Astrocyte (in vitro differentiated cells and primary cell): ENCODE measurements at regions not wholly inside any gene's neighbourhood (a gene's known extent, or its start where the extent isn't known, plus 50 kb on each side); places are given as distances from the start of the nearest gene placed in this dataset.

Experiments
- DNase-seq: peaks from one replicate; pipeline ENCODE4 v3.0.0-alpha.2; 2010; ENCODE audit warnings: low read depth
- FAIRE-seq: peaks from 2 replicates; lab custom pipeline; 2011; peaks lifted over from hg19 to GRCh38; lab: Jason Lieb, UNC
- H2AFZ ChIP-seq: 2 replicates; pipeline ENCODE4 v1.6.0; 2012; ENCODE audit warnings: low read depth, low read length, inconsistent platforms
- H3K27ac ChIP-seq: 2 replicates; pipeline ENCODE4 v1.5.1; 2011; ENCODE audit warnings: low read depth, low read length, inconsistent platforms
- H3K27me3 ChIP-seq: 2 replicates; pipeline ENCODE4 v1.6.0; 2011; ENCODE audit warnings: low read length, inconsistent platforms; ENCODE audit not compliant: insufficient read depth
- H3K36me3 ChIP-seq: 2 replicates; pipeline ENCODE4 v1.5.1; 2011; ENCODE audit warnings: low read length, inconsistent platforms; ENCODE audit not compliant: insufficient read depth
- H3K4me1 ChIP-seq: 2 replicates; pipeline ENCODE4 v1.5.1; 2011; ENCODE audit warnings: low read length, inconsistent platforms; ENCODE audit not compliant: insufficient read depth
- H3K4me2 ChIP-seq: 2 replicates; pipeline ENCODE4 v1.6.0; 2012; ENCODE audit warnings: low read length, inconsistent platforms
- H3K4me3 ChIP-seq: 2 replicates; pipeline ENCODE4 v1.5.1; 2011; ENCODE audit warnings: low read depth, mild to moderate bottlenecking, low read length, inconsistent platforms; ENCODE audit not compliant: insufficient read depth
- H3K79me2 ChIP-seq: 2 replicates; pipeline ENCODE4 v1.6.0; 2012; ENCODE audit warnings: mild to moderate bottlenecking, low read length, inconsistent platforms; ENCODE audit not compliant: insufficient read depth
- H3K9ac ChIP-seq: 2 replicates; pipeline ENCODE4 v1.6.0; 2012; ENCODE audit warnings: mild to moderate bottlenecking, low read length, inconsistent platforms
- H3K9me3 ChIP-seq: 2 replicates; pipeline ENCODE4 v1.5.1; 2012; ENCODE audit warnings: low read depth, mild to moderate bottlenecking, low read length, inconsistent platforms; ENCODE audit not compliant: insufficient read depth
- H4K20me1 ChIP-seq: 2 replicates; pipeline ENCODE4 v1.6.0; 2012; ENCODE audit warnings: low read length, inconsistent platforms; ENCODE audit not compliant: insufficient read depth
- H3K27ac Mint-ChIP-seq: one replicate; pipeline ENCODE4 v1.8.0; 2021; ENCODE audit warnings: mild to moderate bottlenecking, mixed read lengths; ENCODE audit not compliant: unreplicated experiment
- H3K27me3 Mint-ChIP-seq: one replicate; pipeline ENCODE4 v1.8.0; 2021; ENCODE audit warnings: low read depth, mixed read lengths; ENCODE audit not compliant: unreplicated experiment
- H3K36me3 Mint-ChIP-seq: one replicate; pipeline ENCODE4 v1.8.0; 2021; ENCODE audit warnings: low read depth, mixed read lengths; ENCODE audit not compliant: unreplicated experiment
- H3K4me1 Mint-ChIP-seq: one replicate; pipeline ENCODE4 v1.8.0; 2021; ENCODE audit warnings: low read depth, mixed read lengths; ENCODE audit not compliant: unreplicated experiment
- H3K4me3 Mint-ChIP-seq: one replicate; pipeline ENCODE4 v1.8.0; 2021; ENCODE audit warnings: mild to moderate bottlenecking, moderate library complexity, mixed read lengths; ENCODE audit not compliant: unreplicated experiment
- H3K9me3 Mint-ChIP-seq: one replicate; pipeline ENCODE4 v1.8.0; 2021; ENCODE audit warnings: mild to moderate bottlenecking, mixed read lengths; ENCODE audit not compliant: unreplicated experiment
- EZH2 ChIP-seq: IDR thresholded peaks from 2 replicates; pipeline ENCODE4 v1.6.1; 2012; ENCODE audit warnings: mild to moderate bottlenecking, low read length, inconsistent platforms; ENCODE audit not compliant: insufficient read depth
- TF ChIP-seq, protein P1 (sequence below): IDR thresholded peaks from 2 replicates; pipeline ENCODE4 v1.5.1; 2011; ENCODE audit warnings: low read depth, mild to moderate bottlenecking, inconsistent platforms, low read length, moderate library complexity; ENCODE audit not compliant: insufficient read depth

DNA sequence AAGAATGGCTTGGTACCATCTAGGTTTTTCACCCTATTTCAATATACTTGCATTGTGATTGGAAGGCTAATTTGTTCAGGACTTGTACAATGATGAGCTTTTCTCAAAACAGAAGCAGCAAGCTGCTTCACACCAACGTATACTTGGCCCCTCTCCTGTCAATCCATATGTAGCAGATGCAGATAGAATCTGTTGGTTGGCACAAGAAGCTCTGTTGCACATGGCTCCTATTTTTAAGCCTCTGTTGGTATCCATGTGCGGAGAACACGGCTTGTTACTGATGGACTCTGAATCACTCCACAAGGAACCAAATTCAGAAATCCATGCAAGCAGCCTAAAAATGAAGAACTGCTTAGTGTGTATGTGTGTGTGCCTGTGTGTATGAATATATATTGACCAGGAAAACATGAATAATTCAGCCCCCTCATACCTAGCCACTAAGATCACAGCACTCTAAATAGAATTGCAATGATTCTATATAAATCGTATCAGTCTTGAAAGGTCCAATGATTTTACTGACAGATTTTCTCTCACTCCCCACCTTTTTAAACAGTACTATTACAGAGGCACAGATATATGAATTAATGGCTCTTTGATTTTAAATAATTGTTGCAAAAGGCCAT lies 258.4 kb upstream of the DPYD start:
- Histone ChIP-seq H3K27ac (no peak overlapping the region), H3K9ac (no peak overlapping the region), H3K4me3 (no peak overlapping the region), H3K4me1 (no peaks in the 10 kb centered on the region), H3K36me3 (no peaks in the 10 kb centered on the region), H4K20me1 (no peaks in the 10 kb centered on the region), H2AFZ (no peak overlapping the region), H3K27me3 (no peaks in the 10 kb centered on the region), H3K9me3 (no peaks in the 10 kb centered on the region), H3K4me2 (no peak overlapping the region), H3K79me2 (no peaks in the 10 kb centered on the region)
- FAIRE-seq (no peak), DNase-seq (no peak)
- no peaks in the 10 kb centered on the region for H3K36me3 Mint-ChIP-seq
- H3K27ac Mint-ChIP-seq = no peak overlapping the region
- no peak overlapping the region for H3K4me3 Mint-ChIP-seq
- H3K4me1 Mint-ChIP-seq = peaks cover 15% of the 10 kb centered on the region
- H3K9me3 Mint-ChIP-seq = no peaks in the 10 kb centered on the region
- H3K27me3 Mint-ChIP-seq = no peaks in the 10 kb centered on the region
- TF ChIP-seq, protein P1, sequence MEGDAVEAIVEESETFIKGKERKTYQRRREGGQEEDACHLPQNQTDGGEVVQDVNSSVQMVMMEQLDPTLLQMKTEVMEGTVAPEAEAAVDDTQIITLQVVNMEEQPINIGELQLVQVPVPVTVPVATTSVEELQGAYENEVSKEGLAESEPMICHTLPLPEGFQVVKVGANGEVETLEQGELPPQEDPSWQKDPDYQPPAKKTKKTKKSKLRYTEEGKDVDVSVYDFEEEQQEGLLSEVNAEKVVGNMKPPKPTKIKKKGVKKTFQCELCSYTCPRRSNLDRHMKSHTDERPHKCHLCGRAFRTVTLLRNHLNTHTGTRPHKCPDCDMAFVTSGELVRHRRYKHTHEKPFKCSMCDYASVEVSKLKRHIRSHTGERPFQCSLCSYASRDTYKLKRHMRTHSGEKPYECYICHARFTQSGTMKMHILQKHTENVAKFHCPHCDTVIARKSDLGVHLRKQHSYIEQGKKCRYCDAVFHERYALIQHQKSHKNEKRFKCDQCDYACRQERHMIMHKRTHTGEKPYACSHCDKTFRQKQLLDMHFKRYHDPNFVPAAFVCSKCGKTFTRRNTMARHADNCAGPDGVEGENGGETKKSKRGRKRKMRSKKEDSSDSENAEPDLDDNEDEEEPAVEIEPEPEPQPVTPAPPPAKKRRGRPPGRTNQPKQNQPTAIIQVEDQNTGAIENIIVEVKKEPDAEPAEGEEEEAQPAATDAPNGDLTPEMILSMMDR = no peak
- TF ChIP-seq EZH2 = no peak

DNA sequence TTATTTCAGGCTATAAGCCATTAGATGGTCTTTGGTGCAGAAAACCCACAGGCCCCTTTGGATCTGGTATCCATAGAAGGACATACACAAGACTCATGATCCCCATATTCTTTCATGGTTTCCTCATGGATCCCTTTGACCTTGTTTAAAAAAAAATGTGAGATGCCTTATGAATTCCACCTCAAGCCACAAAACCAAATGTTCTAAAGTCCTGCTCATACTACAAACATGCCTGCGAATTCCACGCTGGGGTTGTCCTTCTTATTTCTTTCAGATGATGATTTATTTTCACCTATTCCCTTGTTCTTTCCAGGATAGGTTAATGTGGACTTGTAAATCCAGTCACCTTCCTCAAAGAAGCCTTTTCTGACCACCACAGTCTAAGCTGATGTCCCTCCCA lies 256.9 kb upstream of the DPYD start:
- H3K4me3 ChIP-seq = no peak overlapping the region
- H2AFZ ChIP-seq = no peak overlapping the region
- H4K20me1 ChIP-seq = no peaks in the 10 kb centered on the region
- H3K36me3 ChIP-seq = no peaks in the 10 kb centered on the region
- TF ChIP-seq, protein P1 = no peak
- no peak for TF ChIP-seq EZH2
- H3K9ac ChIP-seq = no peak overlapping the region
- no peaks in the 10 kb centered on the region for H3K27me3 ChIP-seq
- no peak overlapping the region for H3K4me3 Mint-ChIP-seq
- H3K9me3 ChIP-seq = no peaks in the 10 kb centered on the region
- H3K4me1 ChIP-seq = no peaks in the 10 kb centered on the region
- peak; percentile 48 for DNase-seq
- no peaks in the 10 kb centered on the region for H3K36me3 Mint-ChIP-seq
- no peak overlapping the region for H3K27ac ChIP-seq
- peaks cover 21% of the 10 kb centered on the region for H3K4me1 Mint-ChIP-seq
- no peaks in the 10 kb centered on the region for H3K79me2 ChIP-seq
- no peak overlapping the region for H3K4me2 ChIP-seq
- H3K27me3 Mint-ChIP-seq = no peaks in the 10 kb centered on the region
- H3K9me3 Mint-ChIP-seq = no peaks in the 10 kb centered on the region
- FAIRE-seq = no peak
- H3K27ac Mint-ChIP-seq = peak overlapping the region; percentile 37

DNA sequence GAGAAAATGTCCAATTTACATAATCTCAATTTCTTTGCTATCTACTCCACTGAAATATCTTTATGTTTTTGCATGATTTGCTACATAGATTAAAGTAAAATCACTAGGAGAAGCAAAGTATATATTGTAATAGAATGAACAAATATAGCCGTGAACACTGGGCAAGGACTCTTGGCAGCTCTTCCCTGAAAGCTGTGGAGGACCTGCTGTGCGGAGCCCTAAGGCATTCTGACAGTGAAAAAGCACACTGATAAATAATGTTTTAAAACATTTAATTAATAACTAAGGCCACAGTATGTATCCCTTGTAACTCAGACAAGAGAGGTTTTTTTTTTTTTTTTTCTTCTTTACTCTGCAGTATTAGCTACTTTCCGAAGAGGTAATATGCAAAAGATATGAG lies 256.1 kb upstream of the DPYD start:
- TF ChIP-seq EZH2 = no peak
- TF ChIP-seq, protein P1 = no peak
- Histone ChIP-seq H3K36me3 (no peaks in the 10 kb centered on the region), H3K4me3 (no peak overlapping the region), H3K4me2 (no peak overlapping the region), H3K9ac (no peak overlapping the region), H3K4me1 (no peaks in the 10 kb centered on the region), H3K27me3 (no peaks in the 10 kb centered on the region), H2AFZ (no peak overlapping the region), H3K27ac (no peak overlapping the region), H4K20me1 (no peaks in the 10 kb centered on the region), H3K9me3 (no peaks in the 10 kb centered on the region), H3K79me2 (no peaks in the 10 kb centered on the region)
- H3K36me3 Mint-ChIP-seq = no peaks in the 10 kb centered on the region
- peaks cover 27% of the 10 kb centered on the region for H3K4me1 Mint-ChIP-seq
- H3K9me3 Mint-ChIP-seq = no peaks in the 10 kb centered on the region
- FAIRE-seq (no peak), DNase-seq (no peak)
- H3K4me3 Mint-ChIP-seq = no peak overlapping the region
- H3K27ac Mint-ChIP-seq = no peak overlapping the region
- H3K27me3 Mint-ChIP-seq = no peaks in the 10 kb centered on the region
